ENCODE measurements at regions not wholly inside any gene's neighbourhood (a gene's known extent, or its start where the extent isn't known, plus 50 kb on each side); places are given as distances from the start of the nearest gene placed in this dataset.

- DNase-seq = no peak
Measured at GRCh38 chr11:93967258-93967657, 53.9 kb upstream of the HEPHL1 start.

GRCh38 chr11:93967944-93968343 is 53.2 kb upstream of the HEPHL1 start:
- DNase-seq = no peak

DNA sequence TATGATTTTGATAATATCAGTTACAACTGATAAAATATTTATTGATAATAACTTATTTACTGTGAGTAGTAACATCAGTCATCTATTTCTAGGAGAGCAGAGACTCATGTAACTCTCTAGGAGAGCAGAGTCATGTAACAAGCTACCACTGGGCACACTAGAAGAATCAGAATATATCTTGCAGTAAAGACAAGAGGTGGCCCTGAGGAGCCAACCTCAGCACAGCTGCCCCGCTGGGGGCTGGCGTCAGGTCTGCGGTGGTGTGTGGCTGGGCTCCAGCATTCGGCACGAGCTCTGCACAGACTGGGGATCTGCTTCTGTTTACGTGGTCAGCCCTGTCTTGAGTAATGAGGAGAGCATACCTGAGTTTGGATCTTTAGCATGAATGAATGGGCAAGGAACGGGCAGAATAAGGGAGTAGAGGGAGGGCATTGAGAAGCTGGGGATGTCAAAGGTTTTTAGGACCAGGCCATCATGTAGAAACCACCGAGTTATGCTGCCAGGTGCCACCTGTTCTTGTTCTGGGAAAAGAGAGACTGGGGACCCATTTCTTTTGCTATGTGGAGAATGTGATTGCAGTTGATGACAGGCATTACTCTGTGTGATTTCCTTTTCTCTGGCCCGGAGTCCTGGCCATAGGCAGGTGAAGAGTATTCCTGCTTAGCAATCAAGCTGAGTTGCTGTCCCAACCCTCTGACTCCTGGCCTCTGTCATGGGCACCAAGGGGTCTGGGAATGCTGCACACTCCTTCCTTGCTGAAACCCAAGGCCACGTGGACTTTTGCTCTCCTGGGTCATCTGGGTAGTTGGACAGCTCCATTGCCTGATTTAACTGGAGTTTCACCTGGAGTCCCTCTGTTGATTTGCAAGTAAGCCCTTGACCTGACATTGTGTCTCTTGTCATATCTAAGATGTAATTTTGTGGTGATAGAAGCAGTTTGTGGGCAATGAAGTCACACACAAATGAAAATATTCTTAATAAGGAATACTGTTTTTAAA is 50.9 kb upstream of the HEPHL1 start:
- peak; percentile 1 for DNase-seq
